ENCODE measurements at regions not wholly inside any gene's neighbourhood (a gene's known extent, or its start where the extent isn't known, plus 50 kb on each side); places are given as distances from the start of the nearest gene placed in this dataset.

DNA sequence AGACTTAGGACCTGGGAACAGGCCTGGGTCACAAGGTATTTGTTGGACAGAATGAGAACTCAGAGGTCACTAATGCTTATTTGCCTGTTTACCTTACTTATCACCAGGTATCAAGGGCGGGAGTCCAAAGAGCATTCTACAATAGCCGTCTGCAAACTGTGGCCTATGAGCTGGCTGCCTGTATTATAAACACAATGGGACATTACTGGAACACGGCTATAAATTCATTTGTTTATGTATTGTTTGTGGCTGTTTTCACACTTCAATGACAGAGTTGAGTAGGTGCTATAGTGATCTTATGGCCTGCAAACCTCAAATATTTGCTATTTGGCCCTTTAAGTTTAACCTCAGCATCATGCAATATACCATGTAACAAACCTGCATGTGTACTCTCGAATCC is 76.6 kb upstream of the ASTN2 start:
- H3K9me3 ChIP-seq, result no peaks in the 10 kb centered on the region
- no peak for DNase-seq (ENCODE audit: low spot score)
- no peaks in the 10 kb centered on the region for H3K27me3 ChIP-seq (replicated peaks; ENCODE audit: insufficient read depth)
- TF ChIP-seq, protein P1, sequence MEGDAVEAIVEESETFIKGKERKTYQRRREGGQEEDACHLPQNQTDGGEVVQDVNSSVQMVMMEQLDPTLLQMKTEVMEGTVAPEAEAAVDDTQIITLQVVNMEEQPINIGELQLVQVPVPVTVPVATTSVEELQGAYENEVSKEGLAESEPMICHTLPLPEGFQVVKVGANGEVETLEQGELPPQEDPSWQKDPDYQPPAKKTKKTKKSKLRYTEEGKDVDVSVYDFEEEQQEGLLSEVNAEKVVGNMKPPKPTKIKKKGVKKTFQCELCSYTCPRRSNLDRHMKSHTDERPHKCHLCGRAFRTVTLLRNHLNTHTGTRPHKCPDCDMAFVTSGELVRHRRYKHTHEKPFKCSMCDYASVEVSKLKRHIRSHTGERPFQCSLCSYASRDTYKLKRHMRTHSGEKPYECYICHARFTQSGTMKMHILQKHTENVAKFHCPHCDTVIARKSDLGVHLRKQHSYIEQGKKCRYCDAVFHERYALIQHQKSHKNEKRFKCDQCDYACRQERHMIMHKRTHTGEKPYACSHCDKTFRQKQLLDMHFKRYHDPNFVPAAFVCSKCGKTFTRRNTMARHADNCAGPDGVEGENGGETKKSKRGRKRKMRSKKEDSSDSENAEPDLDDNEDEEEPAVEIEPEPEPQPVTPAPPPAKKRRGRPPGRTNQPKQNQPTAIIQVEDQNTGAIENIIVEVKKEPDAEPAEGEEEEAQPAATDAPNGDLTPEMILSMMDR (IDR thresholded peaks at IDR 0.05), result no peak
- H3K27ac ChIP-seq, result no peak overlapping the region
- no peak overlapping the region for H3K4me3 ChIP-seq
- no peaks in the 10 kb centered on the region for H3K36me3 ChIP-seq
- no peak for ATAC-seq (ENCODE audit: insufficient number of reproducible peaks, low FRiP score, low read depth)
- H3K4me1 ChIP-seq (ENCODE audit: control insufficient read depth in 1 of 2, low read depth in 2 of 2), result no peaks in the 10 kb centered on the region

DNA sequence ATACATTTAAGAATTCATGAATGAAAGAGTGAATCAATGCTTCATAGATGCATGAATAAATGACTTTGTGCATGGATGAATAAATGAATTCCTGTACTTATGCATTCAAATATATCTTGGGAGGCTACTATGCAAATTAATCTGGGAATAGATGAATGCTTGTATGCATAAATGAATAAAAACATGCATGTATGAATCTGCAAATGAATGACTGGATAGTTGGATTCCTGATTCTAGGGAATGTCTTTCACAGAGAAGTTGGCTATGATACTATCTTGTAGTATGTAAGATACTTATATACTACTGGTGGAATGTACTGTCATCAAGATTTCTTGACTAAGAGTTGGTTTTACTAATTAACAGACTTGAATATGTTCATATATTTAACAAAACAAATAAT is 75.3 kb upstream of the ASTN2 start:
- Histone ChIP-seq H3K4me1 (ENCODE audit: control insufficient read depth in 1 of 2, low read depth in 2 of 2) (no peaks in the 10 kb centered on the region), H3K4me3 (no peak overlapping the region), H3K27me3 (replicated peaks; ENCODE audit: insufficient read depth) (no peaks in the 10 kb centered on the region), H3K27ac (no peak overlapping the region), H3K9me3 (no peaks in the 10 kb centered on the region), H3K36me3 (no peaks in the 10 kb centered on the region)
- no peak for ATAC-seq (ENCODE audit: insufficient number of reproducible peaks, low FRiP score, low read depth)
- no peak for DNase-seq (ENCODE audit: low spot score)
- TF ChIP-seq, protein P1 (IDR thresholded peaks at IDR 0.05), result no peak

DNA sequence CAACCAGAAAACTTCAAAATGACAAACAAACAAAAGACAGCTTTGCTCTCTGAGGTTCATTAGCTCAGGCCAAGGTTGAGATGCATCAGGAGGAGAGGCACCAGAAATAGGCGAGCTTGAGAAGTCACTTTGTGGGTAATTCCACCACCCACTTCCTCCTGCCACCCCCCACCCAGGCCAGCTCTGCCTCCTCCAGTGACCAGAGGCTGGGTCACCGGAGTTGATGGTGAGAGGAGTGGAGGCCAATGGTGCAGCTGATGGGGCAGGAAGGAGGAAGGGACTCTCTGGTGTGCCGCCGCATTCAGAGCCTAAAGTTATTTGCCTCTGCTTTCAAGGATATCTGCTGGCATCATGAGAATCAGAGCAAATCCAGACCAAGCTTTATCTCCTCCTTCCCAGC is 73.8 kb upstream of the ASTN2 start:
- Histone ChIP-seq H3K27ac (no peak overlapping the region), H3K4me3 (no peak overlapping the region), H3K36me3 (no peaks in the 10 kb centered on the region), H3K27me3 (replicated peaks; ENCODE audit: insufficient read depth) (no peaks in the 10 kb centered on the region), H3K4me1 (ENCODE audit: control insufficient read depth in 1 of 2, low read depth in 2 of 2) (no peaks in the 10 kb centered on the region), H3K9me3 (no peaks in the 10 kb centered on the region)
- no peak for ATAC-seq (ENCODE audit: insufficient number of reproducible peaks, low FRiP score, low read depth)
- TF ChIP-seq, protein P1 (IDR thresholded peaks at IDR 0.05), result no peak
- no peak for DNase-seq (ENCODE audit: low spot score)

DNA sequence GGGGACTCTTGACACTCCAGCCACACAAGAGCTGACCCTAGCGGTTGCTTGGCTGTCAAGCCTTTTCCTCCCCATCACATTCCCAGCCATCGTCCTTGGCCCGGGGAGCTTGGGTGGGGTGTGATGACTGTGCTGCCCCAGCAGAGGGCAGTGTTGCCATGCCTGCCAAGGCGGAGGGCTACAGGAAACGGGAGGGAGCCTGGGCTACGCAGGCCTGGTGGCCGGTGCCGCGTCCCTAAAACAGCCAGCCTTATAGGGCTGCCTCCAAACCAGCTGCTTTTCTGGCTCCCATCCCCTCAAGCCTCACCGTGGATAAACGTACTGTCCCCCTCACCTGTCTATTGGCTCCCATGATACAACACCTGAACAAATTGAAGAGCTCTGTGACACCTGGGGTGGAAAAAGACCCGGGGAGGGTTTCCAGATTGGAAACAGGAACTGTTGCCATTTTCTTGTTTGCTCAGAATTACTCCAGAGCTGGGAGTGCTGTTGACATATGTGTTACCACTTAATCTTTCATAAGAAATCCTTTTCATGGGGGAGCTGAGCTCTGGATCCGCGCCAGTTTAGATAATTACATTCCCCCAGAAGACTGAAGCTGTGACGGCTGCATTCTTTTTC is 72.8 kb upstream of the ASTN2 start:
- ATAC-seq (ENCODE audit: insufficient number of reproducible peaks, low FRiP score, low read depth) (no peak), DNase-seq (ENCODE audit: low spot score) (peak; percentile 4)
- H3K27ac ChIP-seq, result no peak overlapping the region
- H3K9me3 ChIP-seq, result no peaks in the 10 kb centered on the region
- H3K36me3 ChIP-seq, result no peaks in the 10 kb centered on the region
- H3K4me3 ChIP-seq, result peak overlapping the region; percentile 35
- H3K4me1 ChIP-seq (ENCODE audit: control insufficient read depth in 1 of 2, low read depth in 2 of 2), result no peaks in the 10 kb centered on the region
- no peaks in the 10 kb centered on the region for H3K27me3 ChIP-seq (replicated peaks; ENCODE audit: insufficient read depth)
- TF ChIP-seq, protein P1 (IDR thresholded peaks at IDR 0.05), result peak; percentile 78

DNA sequence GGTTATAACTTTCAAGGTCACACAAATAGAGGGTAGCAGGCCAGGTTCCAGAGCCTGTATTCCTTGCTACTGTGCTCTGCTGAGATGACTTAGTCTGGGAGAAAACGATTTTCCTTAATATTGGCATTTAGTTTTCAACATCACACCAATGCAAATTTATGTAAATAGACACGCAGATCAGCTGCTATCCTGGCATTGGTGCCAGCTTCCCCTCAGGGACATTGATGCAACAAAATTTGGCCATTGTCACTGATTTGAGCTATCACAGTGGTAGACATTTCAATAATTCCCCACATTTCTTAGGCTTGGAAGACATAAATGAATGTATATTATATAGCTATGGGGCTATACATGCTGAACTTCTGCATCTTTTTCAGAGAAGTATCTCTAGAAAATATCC is 71.6 kb upstream of the ASTN2 start:
- H3K36me3 ChIP-seq, result no peaks in the 10 kb centered on the region
- ATAC-seq (ENCODE audit: insufficient number of reproducible peaks, low FRiP score, low read depth), result no peak
- DNase-seq (ENCODE audit: low spot score), result no peak
- no peak overlapping the region for H3K27ac ChIP-seq
- no peaks in the 10 kb centered on the region for H3K27me3 ChIP-seq (replicated peaks; ENCODE audit: insufficient read depth)
- TF ChIP-seq, protein P1 (IDR thresholded peaks at IDR 0.05), result no peak
- no peak overlapping the region for H3K4me3 ChIP-seq
- no peaks in the 10 kb centered on the region for H3K9me3 ChIP-seq
- no peaks in the 10 kb centered on the region for H3K4me1 ChIP-seq (ENCODE audit: control insufficient read depth in 1 of 2, low read depth in 2 of 2)

Data from thoracic aorta (tissue), 2 donors.